Right lobe of liver (tissue), 6 donors: ENCODE measurements at regions not wholly inside any gene's neighbourhood (a gene's known extent, or its start where the extent isn't known, plus 50 kb on each side); places are given as distances from the start of the nearest gene placed in this dataset.

Source experiments
- ATAC-seq, 4 donors: fragments of 200-7000 bp; cut with Tn5 transposase; one replicate each; pipeline ENCODE4 v1.9.1; 2020; ENCODE audit warnings: mild to moderate bottlenecking in 4 of 4, moderate library complexity in 4 of 4
- DNase-seq, 3 donors: peaks; one replicate each; pipeline ENCODE4 v3.0.0-alpha.2; 2020
- H3K27ac ChIP-seq, 3 donors: fragments of 200-600 bp; one replicate each; pipeline ENCODE4 v1.8.0; 2022
- H3K27me3 ChIP-seq, 2 donors: fragments of 200-600 bp; one replicate each; pipeline ENCODE4 v1.8.0; 2022
- H3K36me3 ChIP-seq, 4 donors: fragments of 200-600 bp; sonication (generic) in 1 of 4; one replicate each; pipeline versions ENCODE4 v1.5.1 to v1.8.0; 2017 to 2022; ENCODE audit warnings: control low read depth in 1 of 4
- H3K4me1 ChIP-seq, 4 donors: fragments of 200-600 bp; sonication (generic) in 1 of 4; one replicate each; pipeline versions ENCODE4 v1.5.1 to v1.8.0; 2017 to 2022; ENCODE audit warnings: control low read depth in 1 of 4
- H3K4me3 ChIP-seq, 3 donors: fragments of 200-600 bp; one replicate each; pipeline ENCODE4 v1.8.0; 2022
- H3K9me3 ChIP-seq, 4 donors: fragments of 200-600 bp; sonication (generic) in 1 of 4; one replicate each; pipeline versions ENCODE4 v1.5.1 to v1.8.0; 2017 to 2022; ENCODE audit warnings: control low read depth in 1 of 4
- POLR2A ChIP-seq: fragments of 450-650 bp; IDR thresholded peaks from one replicate; pipeline ENCODE4 v1.6.1; 2017; ENCODE audit warnings: antibody characterized with exemption, mild to moderate bottlenecking
- WGBS: methylation state at CpG from one replicate; pipeline ENCODE4 v1.1.6; 2018; ENCODE audit warnings: low coverage, low lambda C conversion rate; ENCODE audit not compliant: insufficient coverage; ENCODE audit errors: missing lambda C conversion rate; 5-methylcytosine and 5-hydroxymethylcytosine counted together
- intact Hi-C, 2 donors: fragments of 100-400 bp; cut with DNase I; formaldehyde crosslinking; loops; one replicate each; pipeline versions ENCODE4 v1.11.2 to v1.14.1; 2022
- TF ChIP-seq, protein P1 (sequence below), 4 donors: fragments of 200-600 bp in 3 of 4; fragments of 450-650 bp in 1 of 4; IDR thresholded peaks; one replicate each; pipeline versions ENCODE4 v1.5.1 to v1.8.0; 2016 to 2022; ENCODE audit warnings: antibody characterized with exemption in 4 of 4, mild to moderate bottlenecking in 2 of 4
- donor health status: DM: no; HTN: yes; CAD: no.
- donor health status: DM: no; HTN: no; CAD: no.
- donor health status: DM: no; HTN: no; CAD: no.
- donor health status: DM: no; HTN: yes; CAD: no.
- donor health status: DM: no; HTN: yes; CAD: no.

DNA sequence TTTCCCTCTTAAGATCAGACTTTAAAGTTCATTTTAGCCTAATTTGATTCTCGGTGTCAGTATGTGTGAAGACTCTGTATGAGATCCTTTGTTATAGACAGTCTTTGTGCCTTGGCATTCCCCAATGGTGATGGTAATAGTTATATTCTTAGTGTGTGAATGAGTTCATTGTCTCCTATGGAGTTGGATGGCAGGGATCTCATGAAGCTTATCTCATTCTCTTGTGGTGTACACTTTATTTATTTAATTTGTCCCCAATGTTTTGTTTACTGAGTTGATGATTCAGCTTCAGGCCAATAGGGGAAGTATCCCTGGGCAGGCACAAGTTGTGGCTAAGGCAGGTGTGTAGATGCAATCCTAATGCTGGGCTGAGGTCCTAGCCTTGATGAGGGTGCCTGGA, 222.0 kb upstream of the DPPA4 start:
- TF ChIP-seq, protein P1, sequence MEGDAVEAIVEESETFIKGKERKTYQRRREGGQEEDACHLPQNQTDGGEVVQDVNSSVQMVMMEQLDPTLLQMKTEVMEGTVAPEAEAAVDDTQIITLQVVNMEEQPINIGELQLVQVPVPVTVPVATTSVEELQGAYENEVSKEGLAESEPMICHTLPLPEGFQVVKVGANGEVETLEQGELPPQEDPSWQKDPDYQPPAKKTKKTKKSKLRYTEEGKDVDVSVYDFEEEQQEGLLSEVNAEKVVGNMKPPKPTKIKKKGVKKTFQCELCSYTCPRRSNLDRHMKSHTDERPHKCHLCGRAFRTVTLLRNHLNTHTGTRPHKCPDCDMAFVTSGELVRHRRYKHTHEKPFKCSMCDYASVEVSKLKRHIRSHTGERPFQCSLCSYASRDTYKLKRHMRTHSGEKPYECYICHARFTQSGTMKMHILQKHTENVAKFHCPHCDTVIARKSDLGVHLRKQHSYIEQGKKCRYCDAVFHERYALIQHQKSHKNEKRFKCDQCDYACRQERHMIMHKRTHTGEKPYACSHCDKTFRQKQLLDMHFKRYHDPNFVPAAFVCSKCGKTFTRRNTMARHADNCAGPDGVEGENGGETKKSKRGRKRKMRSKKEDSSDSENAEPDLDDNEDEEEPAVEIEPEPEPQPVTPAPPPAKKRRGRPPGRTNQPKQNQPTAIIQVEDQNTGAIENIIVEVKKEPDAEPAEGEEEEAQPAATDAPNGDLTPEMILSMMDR (IDR thresholded peaks at IDR 0.05): no peak
- TF ChIP-seq POLR2A: no peak
- Histone ChIP-seq H3K9me3 (no peaks in the 10 kb centered on the region), H3K27me3 (no peaks in the 10 kb centered on the region), H3K4me3 (no peak overlapping the region), H3K4me1 (no peaks in the 10 kb centered on the region), H3K36me3 (no peaks in the 10 kb centered on the region), H3K27ac (no peak overlapping the region)
- intact Hi-C loops: no loop called here
- 63% methylated on average over 1 of the region's 1 CpG for WGBS
- DNase-seq (no peak), ATAC-seq (no peak)

DNA sequence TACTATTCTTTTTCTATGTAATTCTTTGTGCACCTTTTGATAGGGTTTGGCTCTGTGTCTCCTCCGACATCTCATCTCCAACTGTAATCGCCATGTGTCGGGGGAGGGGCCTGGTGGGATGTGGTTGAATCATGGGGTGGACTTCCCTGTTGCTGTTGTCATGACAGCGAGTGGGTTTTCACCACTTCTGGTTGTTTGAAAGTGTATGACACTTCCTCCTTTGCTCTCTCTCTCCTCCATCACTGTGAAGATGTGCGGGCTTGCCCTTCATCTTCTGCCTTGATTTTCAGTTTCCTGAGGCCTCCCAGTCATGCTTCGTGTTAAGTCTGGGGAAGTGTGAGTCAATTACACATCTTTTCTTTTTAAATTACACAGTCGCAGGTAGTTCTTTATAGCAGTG, 225.8 kb upstream of the DPPA4 start:
- no peaks in the 10 kb centered on the region for H3K27me3 ChIP-seq
- H3K4me3 ChIP-seq: no peak overlapping the region
- H3K27ac ChIP-seq: no peak overlapping the region
- no peak for ATAC-seq
- intact Hi-C loops: no loop called here
- TF ChIP-seq, protein P1 (IDR thresholded peaks at IDR 0.05): no peak
- no peak for TF ChIP-seq POLR2A
- H3K9me3 ChIP-seq: no peaks in the 10 kb centered on the region
- no peaks in the 10 kb centered on the region for H3K4me1 ChIP-seq
- H3K36me3 ChIP-seq: no peaks in the 10 kb centered on the region
- WGBS: 42% methylated on average over 5 of the region's 7 CpGs
- no peak for DNase-seq

DNA sequence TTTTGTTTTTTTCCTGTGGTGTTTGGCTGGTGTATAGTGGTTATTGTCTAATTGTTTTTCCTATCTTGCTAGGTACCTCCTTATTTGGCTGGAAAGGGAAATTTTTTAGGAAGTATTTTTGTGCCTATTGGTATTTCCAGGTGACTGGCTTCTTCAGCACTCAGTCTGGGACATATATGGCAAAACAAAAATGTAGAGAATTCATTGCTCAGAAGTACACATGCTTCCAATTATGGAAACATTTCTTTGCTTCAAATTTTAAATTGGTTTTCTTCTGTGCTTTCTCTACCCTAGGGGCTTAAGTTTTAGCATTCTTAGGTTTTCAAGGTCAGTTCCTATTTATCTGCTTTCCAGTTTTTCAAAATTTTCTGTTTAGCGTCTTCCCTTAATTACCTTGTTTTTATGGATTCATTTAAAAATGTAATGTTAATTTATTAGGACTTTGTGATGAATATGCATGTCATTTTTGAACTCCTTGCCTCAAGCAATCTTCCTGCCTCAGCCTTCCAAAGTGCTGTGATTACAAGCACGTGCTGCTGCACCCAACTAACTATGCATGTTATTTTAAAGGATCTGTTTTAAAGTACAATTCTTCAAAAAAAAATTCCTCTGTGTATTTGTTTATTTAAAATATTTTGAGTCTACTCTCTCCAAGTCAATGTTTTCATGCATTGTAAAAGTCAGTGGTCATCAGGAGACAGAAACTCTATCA, 231.9 kb upstream of the DPPA4 start:
- ATAC-seq: no peak
- no peaks in the 10 kb centered on the region for H3K27me3 ChIP-seq
- TF ChIP-seq, protein P1 (IDR thresholded peaks at IDR 0.05): no peak
- no peak for DNase-seq
- intact Hi-C loops: no loop called here
- no peaks in the 10 kb centered on the region for H3K36me3 ChIP-seq
- H3K9me3 ChIP-seq: no peaks in the 10 kb centered on the region
- H3K27ac ChIP-seq: no peak overlapping the region
- no peak overlapping the region for H3K4me3 ChIP-seq
- H3K4me1 ChIP-seq: no peaks in the 10 kb centered on the region
- 38% methylated on average over 2 of the region's 2 CpGs for WGBS

DNA sequence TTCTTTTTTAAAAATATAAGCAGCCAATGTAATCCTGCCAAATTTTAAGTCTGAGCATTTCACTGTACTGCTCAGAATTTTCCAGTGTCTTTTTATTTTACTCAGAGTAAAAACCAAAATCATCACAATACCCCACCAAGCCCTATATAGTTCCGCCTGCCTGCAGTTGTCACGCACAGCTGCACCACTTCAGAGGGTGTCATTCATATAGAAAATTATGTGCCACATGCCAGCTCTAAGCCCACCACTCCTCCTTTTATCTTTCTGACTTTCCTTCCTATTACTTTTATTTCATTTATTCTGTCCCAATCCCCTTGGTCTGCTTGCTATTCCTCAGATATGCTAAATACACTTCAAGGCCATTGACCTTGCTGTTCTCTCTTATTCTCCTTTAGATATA, 233.1 kb upstream of the DPPA4 start:
- intact Hi-C loops: no loop called here
- no peaks in the 10 kb centered on the region for H3K27me3 ChIP-seq
- TF ChIP-seq POLR2A: no peak
- TF ChIP-seq, protein P1 (IDR thresholded peaks at IDR 0.05): no peak
- H3K36me3 ChIP-seq: no peaks in the 10 kb centered on the region
- H3K27ac ChIP-seq: no peak overlapping the region
- WGBS: 90% methylated on average over 2 of the region's 2 CpGs
- no peaks in the 10 kb centered on the region for H3K9me3 ChIP-seq
- DNase-seq: no peak
- no peak overlapping the region for H3K4me3 ChIP-seq
- no peaks in the 10 kb centered on the region for H3K4me1 ChIP-seq
- no peak for ATAC-seq

DNA sequence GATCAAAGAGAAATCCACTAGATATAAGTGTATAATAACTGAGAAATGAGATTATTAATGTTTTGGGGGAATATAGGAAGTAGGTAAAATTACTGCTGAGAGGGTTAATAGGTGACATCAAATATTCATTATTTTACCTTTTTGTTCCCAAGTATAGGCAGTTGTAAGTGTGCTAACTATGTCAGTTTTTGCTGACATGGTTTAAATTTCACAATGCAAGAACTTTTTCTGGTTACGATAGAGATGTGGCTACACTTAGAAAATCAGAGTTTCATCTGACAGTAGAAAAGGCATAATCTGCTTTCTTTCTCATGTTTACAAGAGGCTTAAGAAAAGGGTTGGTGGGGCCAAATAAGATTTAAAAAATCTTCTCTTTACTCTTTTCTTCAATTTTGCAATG, 235.0 kb upstream of the DPPA4 start:
- Histone ChIP-seq H3K4me3 (no peak overlapping the region), H3K9me3 (no peaks in the 10 kb centered on the region), H3K27me3 (no peaks in the 10 kb centered on the region), H3K27ac (no peak overlapping the region), H3K4me1 (no peaks in the 10 kb centered on the region), H3K36me3 (no peaks in the 10 kb centered on the region)
- DNase-seq: no peak
- no peak for ATAC-seq
- WGBS: 73% methylated on average over 1 of the region's 1 CpG
- intact Hi-C loops: no loop called here
- no peak for TF ChIP-seq POLR2A
- TF ChIP-seq, protein P1 (IDR thresholded peaks at IDR 0.05): no peak
